Cardiac fibroblast (primary cell): ENCODE measurements at regions not wholly inside any gene's neighbourhood (a gene's known extent, or its start where the extent isn't known, plus 50 kb on each side); places are given as distances from the start of the nearest gene placed in this dataset.

Source experiments
- DNase-seq, 2 donors: peaks; one replicate each; pipeline versions ENCODE4 v3.0.0 to v3.0.0-alpha.2; 2010; ENCODE audit warnings: low read depth in 2 of 2
- H3K4me3 ChIP-seq, 2 donors: replicated peaks in 1 of 2; 1 replicate in 1 of 2; 2 replicates in 1 of 2; pipeline ENCODE4 v1.5.1; 2011; ENCODE audit warnings: low read depth in 2 of 2, low read length in 2 of 2, mild to moderate bottlenecking in 2 of 2, moderate library complexity in 1 of 2
- TF ChIP-seq, protein P1 (sequence below): IDR thresholded peaks from one replicate; pipeline ENCODE4 v1.5.1; 2011; ENCODE audit warnings: low read depth, mild to moderate bottlenecking, low read length, inconsistent platforms

DNA sequence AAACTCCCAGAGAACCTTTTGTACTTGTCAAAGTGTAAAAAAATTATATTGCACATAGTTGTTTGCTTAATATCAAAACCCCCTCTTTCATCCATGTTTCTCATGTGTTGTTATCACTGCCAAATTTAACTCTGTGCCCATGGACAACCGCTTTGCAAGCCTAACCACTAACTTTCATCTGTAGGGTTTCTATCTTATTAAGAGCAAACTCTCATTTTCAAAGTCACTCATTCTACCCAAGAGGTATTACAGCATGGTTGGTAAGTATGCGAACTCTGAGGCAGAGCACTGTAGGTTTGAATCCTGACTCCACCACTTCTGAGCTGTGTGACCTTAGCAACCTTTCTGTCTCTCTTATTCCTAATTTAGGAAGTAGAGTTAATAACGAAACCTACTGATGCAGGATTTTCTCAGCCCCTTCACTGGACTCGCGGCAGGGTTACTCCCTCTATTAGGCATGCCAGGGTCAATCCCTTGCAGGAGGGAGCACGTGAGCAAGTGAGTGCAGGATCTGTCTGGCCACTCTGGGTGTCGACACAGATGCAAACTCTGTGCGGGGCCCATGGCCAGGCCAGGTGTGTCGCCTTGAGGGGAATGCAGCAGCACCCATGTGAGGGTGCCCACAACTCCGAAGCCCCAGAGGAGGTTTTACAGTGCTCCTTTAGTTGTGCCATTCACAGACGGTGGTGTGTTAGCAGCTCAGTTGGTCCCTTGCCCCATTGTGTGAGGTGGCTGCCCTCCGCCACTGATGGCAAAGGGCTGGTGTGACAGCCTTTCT, 361.5 kb upstream of the ADGRL2 start:
- TF ChIP-seq, protein P1, sequence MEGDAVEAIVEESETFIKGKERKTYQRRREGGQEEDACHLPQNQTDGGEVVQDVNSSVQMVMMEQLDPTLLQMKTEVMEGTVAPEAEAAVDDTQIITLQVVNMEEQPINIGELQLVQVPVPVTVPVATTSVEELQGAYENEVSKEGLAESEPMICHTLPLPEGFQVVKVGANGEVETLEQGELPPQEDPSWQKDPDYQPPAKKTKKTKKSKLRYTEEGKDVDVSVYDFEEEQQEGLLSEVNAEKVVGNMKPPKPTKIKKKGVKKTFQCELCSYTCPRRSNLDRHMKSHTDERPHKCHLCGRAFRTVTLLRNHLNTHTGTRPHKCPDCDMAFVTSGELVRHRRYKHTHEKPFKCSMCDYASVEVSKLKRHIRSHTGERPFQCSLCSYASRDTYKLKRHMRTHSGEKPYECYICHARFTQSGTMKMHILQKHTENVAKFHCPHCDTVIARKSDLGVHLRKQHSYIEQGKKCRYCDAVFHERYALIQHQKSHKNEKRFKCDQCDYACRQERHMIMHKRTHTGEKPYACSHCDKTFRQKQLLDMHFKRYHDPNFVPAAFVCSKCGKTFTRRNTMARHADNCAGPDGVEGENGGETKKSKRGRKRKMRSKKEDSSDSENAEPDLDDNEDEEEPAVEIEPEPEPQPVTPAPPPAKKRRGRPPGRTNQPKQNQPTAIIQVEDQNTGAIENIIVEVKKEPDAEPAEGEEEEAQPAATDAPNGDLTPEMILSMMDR: no peak
- no peak overlapping the region for H3K4me3 ChIP-seq
- DNase-seq: no peak

DNA sequence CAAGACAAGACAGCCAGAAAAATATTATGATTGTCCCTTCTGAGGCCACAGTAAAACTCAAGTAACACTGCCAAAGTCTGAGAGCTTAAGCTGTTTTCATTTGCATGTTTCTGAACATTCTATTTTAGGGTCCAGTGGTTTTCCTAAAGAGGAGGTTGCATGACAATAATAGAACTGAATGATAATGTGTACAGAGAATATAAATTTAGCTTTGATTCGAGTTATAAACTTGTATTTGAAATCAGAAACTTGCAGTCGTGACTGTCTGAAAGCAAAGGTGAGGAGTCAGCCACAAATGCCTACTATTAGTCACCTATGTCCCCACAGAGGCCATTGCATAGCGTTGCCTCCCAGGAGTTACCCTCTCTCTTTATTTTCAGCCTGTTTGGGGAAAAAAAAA, 363.1 kb upstream of the ADGRL2 start:
- no peak for DNase-seq
- TF ChIP-seq, protein P1: no peak
- H3K4me3 ChIP-seq: no peak overlapping the region

DNA sequence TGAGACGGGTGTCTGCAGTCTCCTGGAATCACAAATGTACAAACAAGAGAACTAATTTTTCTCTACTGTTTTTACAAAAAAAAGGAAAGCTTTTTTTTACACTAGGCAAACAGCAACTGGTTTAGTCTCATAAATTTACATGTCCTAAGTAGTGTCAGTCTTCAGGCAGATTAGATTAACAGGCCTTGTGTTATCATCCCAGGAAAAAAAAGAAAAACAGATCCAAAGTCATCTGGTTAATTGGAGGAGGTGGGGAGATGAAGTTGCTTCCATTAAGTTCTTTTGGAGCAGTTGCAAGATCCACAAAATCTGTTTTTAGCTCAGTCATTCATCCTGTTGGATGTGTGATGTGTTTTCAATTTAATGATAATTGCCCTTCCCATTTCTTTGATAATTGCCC, 363.5 kb upstream of the ADGRL2 start:
- no peak overlapping the region for H3K4me3 ChIP-seq
- no peak for DNase-seq
- TF ChIP-seq, protein P1: no peak

DNA sequence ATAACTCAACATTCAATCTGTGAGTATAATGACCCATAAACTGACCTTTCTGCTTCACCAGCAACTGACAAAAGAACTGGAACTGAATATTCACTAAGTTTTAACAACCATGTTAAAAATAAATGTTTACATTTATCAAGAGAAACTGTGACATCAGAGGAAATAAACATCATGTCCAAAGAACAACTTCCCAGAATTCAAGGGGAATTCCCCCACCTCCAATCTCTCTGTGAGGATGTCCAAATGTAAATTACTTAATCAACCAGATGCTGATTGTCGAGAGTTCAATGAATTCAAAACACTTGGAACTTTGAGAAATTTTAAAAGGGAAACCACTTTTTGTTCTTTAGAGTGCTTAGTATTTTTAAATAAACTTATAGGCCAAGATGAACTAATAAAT, 365.6 kb upstream of the ADGRL2 start:
- DNase-seq: peak; percentile 8 to 11
- no peak overlapping the region for H3K4me3 ChIP-seq
- TF ChIP-seq, protein P1: no peak

DNA sequence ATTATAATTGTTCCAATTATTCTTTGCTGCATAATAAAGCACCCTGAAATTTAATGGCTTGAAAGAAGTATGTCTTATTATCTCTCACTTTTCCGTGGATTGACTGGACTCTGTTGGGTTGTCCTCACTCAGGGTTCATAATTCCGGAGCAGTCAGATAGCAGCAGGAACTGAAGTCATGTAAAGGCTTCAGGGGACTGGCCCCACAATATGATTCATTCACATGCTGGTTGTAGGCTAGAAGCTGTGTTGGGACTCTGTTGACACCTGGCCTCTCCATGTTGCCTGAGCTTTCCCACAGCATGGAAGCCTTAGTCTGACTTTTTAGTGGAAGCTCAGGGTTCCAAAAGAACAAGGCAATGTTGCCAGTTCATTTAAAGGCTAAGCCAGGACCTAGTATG, 367.1 kb upstream of the ADGRL2 start:
- DNase-seq: no peak
- no peak overlapping the region for H3K4me3 ChIP-seq

DNA sequence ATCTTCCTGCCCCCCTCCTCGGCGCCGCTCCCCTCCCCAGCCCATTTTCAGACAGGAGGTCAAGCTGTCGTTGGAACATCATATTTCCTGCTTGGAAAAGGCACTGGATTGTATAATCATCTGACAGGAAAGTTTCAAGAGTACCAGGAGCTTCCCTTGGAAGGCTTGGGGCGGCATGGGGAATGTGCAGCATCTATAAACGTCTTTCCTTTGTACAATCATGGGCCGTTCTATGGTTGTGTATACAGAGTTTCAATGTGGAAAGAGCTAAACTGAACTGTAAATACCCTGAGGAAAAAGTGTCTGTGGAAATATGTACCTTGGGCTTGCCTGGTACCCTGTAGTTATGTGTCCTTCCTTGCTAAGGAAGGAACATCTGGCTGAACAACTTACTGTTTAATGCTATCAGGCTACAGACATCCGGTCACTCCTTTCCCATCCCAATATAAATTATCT, 368.1 kb upstream of the ADGRL2 start:
- TF ChIP-seq, protein P1: no peak

More for the DNA sequence above, 367.1 kb upstream of the ADGRL2 start:
- TF ChIP-seq, protein P1: no peak

DNA sequence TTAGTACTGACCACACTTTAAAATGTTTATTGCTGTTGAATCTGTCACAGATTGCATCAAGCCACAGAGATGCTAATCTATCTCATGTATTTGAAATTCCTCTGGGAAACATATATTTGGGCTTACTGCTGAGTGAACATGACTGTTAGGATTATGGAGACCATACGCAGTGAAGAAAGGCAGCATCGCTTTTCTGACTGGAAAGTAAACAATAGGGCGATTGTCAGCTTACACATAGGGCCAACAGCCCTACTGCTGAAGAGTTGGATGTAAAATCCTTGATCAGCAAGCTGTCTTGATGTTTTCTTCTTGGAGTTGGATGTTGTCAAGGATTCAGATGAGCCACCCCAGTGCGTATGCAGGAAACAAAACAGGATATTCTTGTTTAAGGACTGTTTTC, 368.7 kb upstream of the ADGRL2 start:
- no peak overlapping the region for H3K4me3 ChIP-seq
- TF ChIP-seq, protein P1: no peak
- no peak for DNase-seq

More for the DNA sequence above, 368.1 kb upstream of the ADGRL2 start:
- no peak overlapping the region for H3K4me3 ChIP-seq
- no peak for DNase-seq
